H1 (cell line): ENCODE measurements at regions not wholly inside any gene's neighbourhood (a gene's known extent, or its start where the extent isn't known, plus 50 kb on each side); places are given as distances from the start of the nearest gene placed in this dataset.

Experiments
- CTCF ChIA-PET: fragments of 300-600 bp; sonication (Branson Sonifier 250); formaldehyde crosslinking; loops from one replicate; lab custom pipeline; 2021; ENCODE audit not compliant: partially characterized antibody; lab: Charles Lee
- POLR2A ChIA-PET: fragments of 300-600 bp; sonication (Branson Sonifier 250); formaldehyde crosslinking; loops from one replicate; lab custom pipeline; 2021; ENCODE audit warnings: inconsistent platforms; ENCODE audit not compliant: partially characterized antibody; lab: Charles Lee
- DNase-seq, 2 experiments: peaks; one replicate each; pipeline versions ENCODE4 v3.0.0 to v3.0.0-alpha.2; 2010 to 2022; ENCODE audit warnings: low spot score in 2 of 2, low read depth in 1 of 2, mixed read lengths in 1 of 2
- FAIRE-seq: peaks from 2 replicates; lab custom pipeline; 2011; peaks lifted over from hg19 to GRCh38; lab: Jason Lieb, UNC
- H2AFZ ChIP-seq: 2 replicates; pipeline ENCODE4 v1.8.1; 2012; ENCODE audit warnings: low read length, inconsistent platforms
- H2AK5ac ChIP-seq: 2 replicates; pipeline ENCODE4 v1.6.1; 2013; ENCODE audit warnings: low read depth, low read length
- H2BK120ac ChIP-seq: replicated peaks from 2 replicates; pipeline ENCODE3; 2013; ENCODE audit warnings: low read depth, low read length, inconsistent platforms
- H2BK12ac ChIP-seq: 2 replicates; pipeline ENCODE4 v1.6.1; 2013; ENCODE audit warnings: low read depth, low read length
- H2BK15ac ChIP-seq: 2 replicates; pipeline ENCODE4 v1.6.1; 2013; ENCODE audit warnings: low read length
- H2BK20ac ChIP-seq: 2 replicates; pipeline ENCODE4 v1.6.1; 2013; ENCODE audit warnings: low read length
- H2BK5ac ChIP-seq: 2 replicates; pipeline ENCODE4 v1.6.1; 2013; ENCODE audit warnings: low read depth, low read length
- H3K14ac ChIP-seq: 2 replicates; pipeline ENCODE4 v1.6.1; 2013; ENCODE audit warnings: inconsistent platforms; ENCODE audit not compliant: insufficient read length
- H3K18ac ChIP-seq: 2 replicates; pipeline ENCODE4 v1.6.1; 2013; ENCODE audit warnings: low read length; ENCODE audit errors: extremely low read depth
- H3K23ac ChIP-seq: 2 replicates; pipeline ENCODE4 v1.6.1; 2013; ENCODE audit warnings: inconsistent platforms; ENCODE audit not compliant: insufficient read length
- H3K23me2 ChIP-seq: 2 replicates; pipeline ENCODE4 v1.6.1; 2013; ENCODE audit warnings: low read depth, low read length
- H3K27ac ChIP-seq: 2 replicates; pipeline ENCODE4 v1.6.1; 2011; ENCODE audit warnings: low read depth, low read length, inconsistent platforms
- H3K27me3 ChIP-seq, 4 experiments: replicated peaks in 1 of 4; 1 replicate in 1 of 4; 2 replicates in 3 of 4; pipeline versions ENCODE4 v1.6.1 to v1.8.1; 2011 to 2013; ENCODE audit warnings: low read length in 3 of 4, mild to moderate bottlenecking in 3 of 4, inconsistent platforms in 2 of 4, mixed read lengths in 2 of 4, moderate library complexity in 1 of 4; ENCODE audit not compliant: control insufficient read depth in 3 of 4, insufficient read depth in 3 of 4; ENCODE audit errors: extremely low read depth in 1 of 4
- H3K36me3 ChIP-seq, 4 experiments: 2 replicates each; pipeline versions ENCODE4 v1.6.1 to v1.8.1; 2011 to 2013; ENCODE audit warnings: mild to moderate bottlenecking in 4 of 4, low read length in 3 of 4, moderate library complexity in 2 of 4, control low read depth in 1 of 4, inconsistent platforms in 1 of 4; ENCODE audit not compliant: insufficient read depth in 4 of 4, control insufficient read depth in 2 of 4
- H3K4ac ChIP-seq: replicated peaks from 2 replicates; pipeline ENCODE3; 2013; ENCODE audit warnings: low read length, low read depth, mixed read lengths, inconsistent platforms; ENCODE audit not compliant: insufficient read length
- H3K4me1 ChIP-seq, 4 experiments: replicated peaks in 1 of 4; 1 replicate in 1 of 4; 2 replicates in 3 of 4; pipeline versions ENCODE4 v1.6.1 to v1.8.1; 2011 to 2013; ENCODE audit warnings: low read length in 3 of 4, inconsistent platforms in 2 of 4, mixed read lengths in 1 of 4; ENCODE audit not compliant: insufficient read depth in 4 of 4, control insufficient read depth in 3 of 4
- H3K4me2 ChIP-seq, 2 experiments: 2 replicates each; pipeline versions ENCODE4 v1.6.1 to v1.8.1; 2011 to 2013; ENCODE audit warnings: low read depth in 2 of 2, low read length in 2 of 2, control low read depth in 1 of 2, inconsistent platforms in 1 of 2, mild to moderate bottlenecking in 1 of 2; ENCODE audit not compliant: insufficient read depth in 1 of 2
- H3K4me3 ChIP-seq, 4 experiments: fragments of 200-600, 300-600 bp in 1 of 4; sonication (generic), shearing (Covaris generic), sonication (Bioruptor Twin) in 1 of 4; 2 replicates each; pipeline versions ENCODE4 v1.5.1 to v1.8.1; 2011 to 2016; ENCODE audit warnings: low read length in 4 of 4, low read depth in 3 of 4, control low read depth in 2 of 4, inconsistent platforms in 2 of 4, mild to moderate bottlenecking in 2 of 4, mixed read lengths in 1 of 4, moderate library complexity in 1 of 4; ENCODE audit not compliant: insufficient read depth in 2 of 4; ENCODE audit errors: extremely low read depth in 1 of 4
- H3K56ac ChIP-seq: replicated peaks from 2 replicates; pipeline ENCODE3; 2013; ENCODE audit warnings: low read depth, mild to moderate bottlenecking, mixed read lengths, low read length, inconsistent platforms; ENCODE audit not compliant: insufficient read length
- H3K79me1 ChIP-seq: 2 replicates; pipeline ENCODE4 v1.6.1; 2013; ENCODE audit warnings: low read depth, low read length, control low read depth
- H3K79me2 ChIP-seq, 2 experiments: 2 replicates each; pipeline versions ENCODE4 v1.6.1 to v1.8.1; 2012 to 2013; ENCODE audit warnings: low read length in 2 of 2, mild to moderate bottlenecking in 2 of 2, inconsistent platforms in 1 of 2; ENCODE audit not compliant: insufficient read depth in 2 of 2, control insufficient read depth in 1 of 2
- H3K9ac ChIP-seq, 4 experiments: replicated peaks in 1 of 4; 1 replicate in 1 of 4; 2 replicates in 3 of 4; pipeline versions ENCODE4 v1.6.1 to v1.8.1; 2011 to 2013; ENCODE audit warnings: low read depth in 3 of 4, low read length in 3 of 4, control low read depth in 2 of 4, mild to moderate bottlenecking in 2 of 4, moderate library complexity in 2 of 4, inconsistent platforms in 1 of 4; ENCODE audit errors: extremely low read depth in 1 of 4
- H3K9me3 ChIP-seq, 2 experiments: 2 replicates each; pipeline versions ENCODE4 v1.6.1 to v1.8.1; 2012 to 2013; ENCODE audit warnings: mild to moderate bottlenecking in 2 of 2, moderate library complexity in 2 of 2, control low read depth in 1 of 2, inconsistent platforms in 1 of 2, low read depth in 1 of 2, low read length in 1 of 2, mixed read lengths in 1 of 2; ENCODE audit not compliant: insufficient read depth in 2 of 2
- H4K20me1 ChIP-seq, 2 experiments: replicated peaks in 1 of 2; 2 replicates each; pipeline versions ENCODE3 to v1.8.1; 2011 to 2013; ENCODE audit warnings: inconsistent platforms in 2 of 2, low read length in 2 of 2, mild to moderate bottlenecking in 1 of 2; ENCODE audit not compliant: insufficient read depth in 2 of 2, control insufficient read depth in 1 of 2
- H4K5ac ChIP-seq: 2 replicates; pipeline ENCODE4 v1.6.1; 2013; ENCODE audit warnings: low read length, low read depth, mixed read lengths, inconsistent platforms; ENCODE audit not compliant: insufficient read length
- H4K8ac ChIP-seq: 2 replicates; pipeline ENCODE4 v1.8.0; 2013; ENCODE audit warnings: mild to moderate bottlenecking, moderate library complexity, low read length, inconsistent platforms; ENCODE audit not compliant: insufficient read depth; ENCODE audit errors: extremely low read depth
- H4K91ac ChIP-seq: replicated peaks from 2 replicates; pipeline ENCODE3; 2013; ENCODE audit warnings: low read length, mixed read lengths, inconsistent platforms; ENCODE audit not compliant: insufficient read length
- BCL11A ChIP-seq, 2 experiments: IDR thresholded peaks; one replicate each; pipeline ENCODE4 v1.6.1; 2011; ENCODE audit warnings: low read depth in 2 of 2, low read length in 2 of 2, mild to moderate bottlenecking in 2 of 2
- CTBP2 ChIP-seq: IDR thresholded peaks from 2 replicates; pipeline ENCODE4 v1.7.0; 2011; ENCODE audit warnings: borderline replicate concordance, mild to moderate bottlenecking, moderate library complexity, mixed read lengths, low read length; ENCODE audit not compliant: insufficient read depth, insufficient read length
- EZH2 ChIP-seq: fragments of 200-600 bp; sonication (generic); IDR thresholded peaks from 2 replicates; pipeline ENCODE4 v1.7.1; 2012; ENCODE audit warnings: low read depth, mild to moderate bottlenecking, moderate library complexity, low read length, inconsistent platforms; ENCODE audit not compliant: severe bottlenecking
- FOSL1 ChIP-seq: IDR thresholded peaks from 2 replicates; pipeline ENCODE4 v1.6.1; 2011; ENCODE audit warnings: mild to moderate bottlenecking, low read depth, low read length, moderate library complexity; ENCODE audit not compliant: insufficient read depth
- HDAC2 ChIP-seq, 2 experiments: fragments of 300-600 bp in 1 of 2; sonication (generic) in 1 of 2; IDR thresholded peaks; 2 replicates each; pipeline ENCODE4 v1.6.1; 2011 to 2012; ENCODE audit warnings: low read depth in 2 of 2, low read length in 2 of 2, mild to moderate bottlenecking in 2 of 2, moderate library complexity in 2 of 2, borderline replicate concordance in 1 of 2, inconsistent platforms in 1 of 2
- JUND ChIP-seq: IDR thresholded peaks from 2 replicates; pipeline ENCODE4 v1.6.1; 2011; ENCODE audit warnings: mild to moderate bottlenecking, improper control_type of control experiment, low read length
- KDM5A ChIP-seq: fragments of 200-600 bp; IDR thresholded peaks from 2 replicates; pipeline ENCODE4 v1.7.1; 2012; ENCODE audit warnings: mild to moderate bottlenecking, low read length, inconsistent platforms, mixed read lengths
- RBBP5 ChIP-seq: IDR thresholded peaks from 2 replicates; pipeline ENCODE4 v1.7.1; 2012; ENCODE audit warnings: low read depth, mild to moderate bottlenecking, inconsistent platforms, low read length, moderate library complexity, borderline replicate concordance
- SP1 ChIP-seq: IDR thresholded peaks from 2 replicates; pipeline ENCODE4 v1.6.1; 2011; ENCODE audit warnings: low read depth, low read length
- YY1 ChIP-seq: IDR thresholded peaks from 2 replicates; pipeline ENCODE4 v1.6.1; 2011; ENCODE audit warnings: low read depth, mild to moderate bottlenecking, low read length
- WGBS, 2 experiments: shearing (Covaris generic) in 1 of 2; methylation state at CpG; one replicate each; pipeline versions ENCODE4 v1.1.6 to v1.1.7; 2013 to 2015; ENCODE audit warnings: low lambda C conversion rate in 2 of 2, mixed read lengths in 2 of 2, inconsistent platforms in 1 of 2, low coverage in 1 of 2, missing lambda C conversion rate in 1 of 2; ENCODE audit not compliant: insufficient replicate concordance in 2 of 2, insufficient coverage in 1 of 2, insufficient read length in 1 of 2; ENCODE audit errors: extremely low coverage in 1 of 2, missing lambda C conversion rate in 1 of 2; 5-methylcytosine and 5-hydroxymethylcytosine counted together

DNA sequence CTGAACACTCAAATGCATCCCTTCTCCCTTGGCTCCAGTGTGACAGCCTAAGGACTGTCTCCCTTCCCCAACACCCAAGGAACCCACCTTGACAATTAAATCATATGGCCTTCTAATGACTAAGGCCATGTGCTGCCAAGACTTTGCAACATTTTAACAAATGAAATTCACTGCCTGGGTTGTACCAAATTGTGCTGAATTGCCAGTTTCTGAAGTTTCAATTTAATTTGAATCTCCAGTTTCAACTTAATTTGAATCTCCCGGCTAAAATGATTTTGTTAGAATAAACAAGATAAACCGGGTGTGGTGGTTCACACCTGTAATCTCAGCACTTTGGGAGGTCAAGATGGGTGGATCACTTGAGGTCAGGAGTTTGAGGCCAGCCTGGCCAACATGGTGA lies 72.4 kb upstream of the RAP2B start:
- no peak overlapping the region for H4K8ac ChIP-seq
- FAIRE-seq (no peak), DNase-seq (no peak)
- H4K20me1 ChIP-seq: no peaks in the 10 kb centered on the region
- H4K5ac ChIP-seq: no peak overlapping the region
- H2BK12ac ChIP-seq: no peak overlapping the region
- no peak overlapping the region for H3K14ac ChIP-seq
- H3K36me3 ChIP-seq: no peaks in the 10 kb centered on the region
- CTCF ChIA-PET: no interaction called here
- POLR2A ChIA-PET: no interaction called here
- no peaks in the 10 kb centered on the region for H3K9me3 ChIP-seq
- no peak overlapping the region for H3K18ac ChIP-seq
- peaks cover 1 to 16% (median 14%) of the 10 kb centered on the region in 4 experiments; a peak in 6 of 7 replicates for H3K4me1 ChIP-seq
- no peak overlapping the region for H3K9ac ChIP-seq
- H3K23ac ChIP-seq: no peak overlapping the region
- no peak overlapping the region for H2AFZ ChIP-seq
- H3K4me3 ChIP-seq: no peak overlapping the region
- no peak overlapping the region for H2BK5ac ChIP-seq
- H2BK120ac ChIP-seq: no peak overlapping the region
- H3K4me2 ChIP-seq: no peak overlapping the region
- H2BK15ac ChIP-seq: no peak overlapping the region
- H3K23me2 ChIP-seq: no peaks in the 10 kb centered on the region
- H2AK5ac ChIP-seq: no peak overlapping the region
- TF ChIP-seq EZH2 (no peak), CTBP2 (no peak), YY1 (no peak), KDM5A (no peak), FOSL1 (no peak), SP1 (no peak), JUND (no peak), HDAC2 (IDR thresholded peaks at IDR 0.05; ENCODE audit: borderline replicate concordance in 1 of 2, low read depth in 2 of 2, low read length in 2 of 2) (no peak), RBBP5 (no peak), BCL11A (IDR thresholded peaks at IDR 0.05; ENCODE audit: low read depth in 2 of 2, low read length in 2 of 2) (no peak)
- H3K79me1 ChIP-seq: no peaks in the 10 kb centered on the region
- H2BK20ac ChIP-seq: no peak overlapping the region
- WGBS, 2 experiments: 97% methylated on average over 2 of the region's 2 CpGs; no CpG with 5 or more reads in 1 of the 2 experiments
- H3K79me2 ChIP-seq: no peaks in the 10 kb centered on the region
- peaks cover 0 to 1% (median 0%) of the 10 kb centered on the region in 4 experiments; a peak in 1 of 7 replicates for H3K27me3 ChIP-seq
- H4K91ac ChIP-seq: no peak overlapping the region
- no peak overlapping the region for H3K27ac ChIP-seq
- H3K56ac ChIP-seq: no peak overlapping the region
- no peak overlapping the region for H3K4ac ChIP-seq
